ENCODE measurements at regions not wholly inside any gene's neighbourhood (a gene's known extent, or its start where the extent isn't known, plus 50 kb on each side); places are given as distances from the start of the nearest gene placed in this dataset.
"Not testable (repeated sequence)": the region's sequence is repeated elsewhere in the genome, so short reads cannot be mapped to it uniquely, and the experiment has no call there.

DNA sequence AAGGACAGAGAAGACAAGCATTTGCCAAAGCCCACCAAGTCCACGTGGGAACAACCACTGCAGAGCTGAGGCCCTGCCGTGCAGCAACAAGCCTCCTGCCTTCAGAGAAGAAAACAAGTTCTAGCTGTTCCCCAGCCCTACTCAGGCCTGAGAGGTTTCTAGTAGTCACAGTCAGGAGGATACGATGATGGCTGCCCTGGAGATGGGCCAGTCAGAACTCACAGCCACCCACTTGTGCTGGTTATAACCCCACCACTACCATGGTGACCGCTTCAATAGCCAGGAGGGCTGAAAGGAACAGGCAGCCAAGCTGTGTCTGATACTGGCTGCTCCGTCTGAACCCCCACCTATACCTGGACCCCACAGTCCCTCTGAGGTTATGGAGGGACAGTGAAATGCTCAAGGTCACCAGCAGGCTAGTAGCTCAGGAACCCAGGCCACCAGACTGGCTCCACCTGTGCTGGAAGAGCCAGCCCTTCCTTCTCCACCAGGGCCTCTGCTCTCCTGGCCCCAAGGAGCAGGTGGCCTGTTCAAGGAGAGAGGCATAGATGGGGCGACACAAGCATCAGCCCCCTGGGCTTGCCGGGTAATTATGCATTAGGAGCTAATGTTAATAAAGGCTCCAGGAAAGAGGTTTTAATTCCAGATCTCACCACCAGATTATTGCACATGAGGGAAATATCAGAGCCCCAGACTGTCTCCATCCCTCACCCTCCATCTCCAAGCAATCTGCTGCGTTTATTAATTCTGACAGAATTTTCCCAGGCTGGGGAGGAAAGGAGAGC, 125.8 kb upstream of the PCBD1 start:
- H3K4me3 ChIP-seq: no peak overlapping the region
- no peak overlapping the region for H3K27ac ChIP-seq

- Histone ChIP-seq H3K4me3 (no peak overlapping the region), H3K27ac (no peak overlapping the region)
Measured at GRCh38 chr10:71015674-71016073, 127.3 kb upstream of the PCBD1 start.

DNA sequence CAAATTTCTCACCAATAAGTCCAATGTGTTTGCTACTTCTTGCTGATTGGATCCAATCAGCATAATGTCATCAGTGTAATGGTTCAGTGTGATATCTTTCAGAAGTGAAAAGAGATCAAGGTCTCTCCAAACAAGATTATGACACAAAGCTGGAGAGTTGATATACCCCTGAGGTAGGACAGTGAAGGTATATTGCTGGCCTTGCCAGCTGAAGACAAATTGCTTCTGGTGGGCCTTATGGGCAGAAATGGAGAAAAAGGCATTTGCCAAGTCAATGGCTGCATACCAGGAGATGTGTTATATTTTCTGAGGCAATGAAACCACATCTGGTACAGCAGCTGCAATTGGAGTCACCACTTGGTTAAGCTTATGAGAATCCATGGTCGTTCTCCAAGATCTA, 131.7 kb upstream of the PCBD1 start:
- H3K4me3 ChIP-seq, H3K27ac ChIP-seq: not testable (repeated sequence)

DNA sequence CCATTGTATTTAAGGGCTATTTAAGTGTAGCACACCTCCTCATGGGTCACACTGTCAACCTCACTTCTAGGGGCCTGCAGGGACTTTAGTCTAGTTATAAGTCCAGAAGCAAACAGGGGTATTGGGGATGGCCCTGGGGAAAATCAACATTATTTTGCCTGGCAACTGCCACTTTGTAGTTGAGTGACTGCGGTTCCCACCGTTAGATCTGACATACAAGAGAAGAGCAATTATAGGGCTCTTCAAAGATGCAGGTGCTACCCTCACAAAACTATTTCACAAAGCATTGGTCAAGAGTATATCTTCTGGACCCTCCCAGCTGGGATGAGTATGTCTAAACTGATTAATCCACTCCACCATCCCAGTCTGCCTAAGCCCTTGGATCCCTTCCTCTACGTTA, 133.0 kb upstream of the PCBD1 start:
- H3K4me3 ChIP-seq: no peak overlapping the region
- no peak overlapping the region for H3K27ac ChIP-seq

- Histone ChIP-seq H3K4me3 (no peak overlapping the region), H3K27ac (no peak overlapping the region)
Measured at GRCh38 chr10:71023704-71024283, 135.4 kb upstream of the PCBD1 start.

DNA sequence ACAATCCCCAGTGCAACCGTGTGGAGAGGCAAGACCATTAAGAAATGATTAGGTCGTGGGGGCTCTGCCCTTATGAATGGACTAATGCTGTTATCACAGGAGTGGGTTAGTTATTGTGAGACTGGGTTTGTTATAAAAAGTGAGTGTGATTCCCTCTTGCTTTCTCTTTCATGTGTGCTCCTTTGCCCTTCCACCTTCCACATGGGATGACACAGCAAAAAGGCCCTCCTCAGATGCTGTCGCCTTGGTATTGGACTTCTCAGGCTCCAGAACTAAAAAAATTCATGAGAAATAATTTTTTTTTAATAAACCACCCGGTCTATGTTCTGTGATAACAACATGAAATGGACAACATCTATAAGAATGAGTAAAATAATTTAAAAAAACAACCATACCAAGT, 136.1 kb upstream of the PCBD1 start:
- Histone ChIP-seq H3K27ac (no peak overlapping the region), H3K4me3 (no peak overlapping the region)

GRCh38 chr10:71025535-71025934, 137.2 kb upstream of the PCBD1 start:
- H3K27ac ChIP-seq: no peak overlapping the region
- H3K4me3 ChIP-seq: no peak overlapping the region

- Histone ChIP-seq H3K27ac (no peak overlapping the region), H3K4me3 (no peak overlapping the region)
Measured at GRCh38 chr10:71028066-71028465, 139.7 kb upstream of the PCBD1 start.

DNA sequence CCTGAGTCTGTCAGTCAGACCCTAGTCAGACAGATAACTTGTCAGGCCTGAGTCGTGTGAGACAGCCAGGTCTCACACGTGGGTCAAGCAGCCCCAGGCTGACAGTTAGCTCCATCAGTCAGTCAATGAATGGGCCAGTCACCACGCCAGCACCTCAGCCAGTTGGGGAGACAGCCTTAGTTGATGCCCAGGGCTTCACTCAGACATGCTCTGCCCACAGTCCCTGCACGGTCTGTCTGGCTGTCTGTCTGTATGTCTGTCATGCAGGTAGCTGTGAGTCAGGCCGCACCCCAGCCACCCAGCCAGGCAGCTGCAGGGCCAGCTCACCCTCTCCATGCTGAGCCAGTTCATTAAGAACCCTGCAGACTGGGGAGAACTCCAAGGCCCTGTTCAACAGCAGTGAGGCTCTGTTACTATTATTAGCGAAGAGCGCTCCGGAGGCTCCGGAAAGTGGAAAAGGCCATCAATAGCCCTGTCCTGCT, 141.1 kb upstream of the PCBD1 start:
- no peak overlapping the region for H3K27ac ChIP-seq
- no peak overlapping the region for H3K4me3 ChIP-seq

DNA sequence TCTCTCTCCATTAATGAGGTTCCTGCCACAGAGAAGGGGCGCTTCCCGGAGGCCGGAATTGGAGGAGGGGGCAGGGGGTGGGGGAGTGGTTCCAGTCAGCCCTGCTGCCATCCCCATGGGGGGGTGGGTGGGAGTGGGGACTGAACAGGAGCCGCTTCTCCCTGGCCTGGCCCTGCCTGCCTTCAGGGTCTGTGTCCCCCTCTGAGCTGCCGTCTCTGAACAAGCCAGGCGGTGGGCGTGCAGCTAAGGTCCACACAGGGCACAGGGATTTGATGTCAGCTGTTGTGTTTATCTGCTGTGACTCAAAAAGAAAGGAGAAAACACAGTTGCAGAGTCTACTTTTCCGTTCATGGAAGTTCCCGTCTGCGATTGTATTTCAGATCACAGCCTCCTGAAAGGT, 141.5 kb upstream of the PCBD1 start:
- no peak overlapping the region for H3K27ac ChIP-seq

GRCh38 chr10:71031026-71031425, 142.7 kb upstream of the PCBD1 start:
- H3K27ac ChIP-seq: no peak overlapping the region
- H3K4me3 ChIP-seq: no peak overlapping the region

More for the DNA sequence above, 141.5 kb upstream of the PCBD1 start:
- no peak overlapping the region for H3K4me3 ChIP-seq

- H3K27ac ChIP-seq: no peak overlapping the region
- H3K4me3 ChIP-seq: no peak overlapping the region
Measured at GRCh38 chr10:71031603-71032002, 143.2 kb upstream of the PCBD1 start.

- no peak overlapping the region for H3K27ac ChIP-seq
- H3K4me3 ChIP-seq: no peak overlapping the region
Measured at GRCh38 chr10:71032887-71033286, 144.5 kb upstream of the PCBD1 start.

- no peak overlapping the region for H3K4me3 ChIP-seq
- no peak overlapping the region for H3K27ac ChIP-seq
Measured at GRCh38 chr10:71033396-71033980, 145.1 kb upstream of the PCBD1 start.

DNA sequence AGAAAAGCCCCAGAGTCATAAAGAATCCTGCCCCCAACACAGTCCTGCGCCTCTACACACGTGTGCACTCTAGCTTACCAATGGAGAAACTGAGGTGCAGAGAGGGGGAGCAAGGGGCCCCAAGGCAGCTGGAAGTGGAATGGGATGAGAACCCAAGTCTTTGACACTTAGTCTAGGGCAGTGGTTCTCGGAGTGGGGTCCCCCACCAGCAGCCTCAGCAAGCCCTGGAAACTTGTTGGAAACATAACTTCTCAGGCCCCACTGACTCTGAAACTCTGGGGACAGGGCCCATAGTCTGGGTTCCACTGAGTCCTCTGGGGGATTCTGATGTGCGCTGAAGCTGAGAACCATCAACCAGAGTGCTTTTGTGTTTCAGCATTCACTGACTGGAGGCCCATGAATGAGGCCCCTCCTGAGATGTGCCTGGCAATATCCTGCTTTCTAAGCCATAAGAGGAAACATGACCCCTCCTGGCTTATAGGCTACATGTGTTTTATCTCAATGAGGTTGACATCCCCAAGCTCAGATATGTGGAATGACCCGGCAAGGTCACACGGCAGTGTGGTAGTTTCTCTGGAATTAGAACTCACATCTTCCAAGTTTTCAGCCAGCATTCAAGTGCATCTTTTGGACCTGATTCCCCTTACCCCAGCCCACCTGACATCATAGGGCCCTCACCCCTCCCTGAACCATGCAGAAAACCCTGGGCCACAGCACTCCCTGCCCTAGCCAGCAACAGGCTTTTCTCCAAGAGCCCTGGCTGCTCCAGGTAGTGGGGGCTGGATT, 147.3 kb upstream of the PCBD1 start:
- H3K27ac ChIP-seq: no peak overlapping the region
- H3K4me3 ChIP-seq: no peak overlapping the region

- Histone ChIP-seq H3K4me3 (no peak overlapping the region), H3K27ac (no peak overlapping the region)
Measured at GRCh38 chr10:71036297-71036966, 148.1 kb upstream of the PCBD1 start.

GRCh38 chr10:71038091-71038633, 149.8 kb upstream of the PCBD1 start:
- H3K4me3 ChIP-seq: no peak overlapping the region
- H3K27ac ChIP-seq: no peak overlapping the region

- Histone ChIP-seq H3K4me3 (no peak overlapping the region), H3K27ac (no peak overlapping the region)
Measured at GRCh38 chr10:71038921-71039320, 150.6 kb upstream of the PCBD1 start.

GRCh38 chr10:71039551-71039950, 151.2 kb upstream of the PCBD1 start:
- H3K27ac ChIP-seq: no peak overlapping the region
- H3K4me3 ChIP-seq: no peak overlapping the region

GRCh38 chr10:71040343-71040742, 152.0 kb upstream of the PCBD1 start:
- Histone ChIP-seq H3K4me3 (no peak overlapping the region), H3K27ac (no peak overlapping the region)
